Progenitor cell of endocrine pancreas (in vitro differentiated cells): ENCODE measurements at regions not wholly inside any gene's neighbourhood (a gene's known extent, or its start where the extent isn't known, plus 50 kb on each side); places are given as distances from the start of the nearest gene placed in this dataset.

Experiments used
- DNase-seq: peaks from one replicate; pipeline ENCODE4 v3.0.0; 2021; ENCODE audit warnings: low spot score; ENCODE audit not compliant: unreplicated experiment
- H3K27ac Mint-ChIP-seq: 2 replicates; pipeline ENCODE4 v1.8.0; 2021; ENCODE audit warnings: mild to moderate bottlenecking, moderate library complexity, mixed read lengths
- H3K27me3 Mint-ChIP-seq: 2 replicates; pipeline ENCODE4 v1.8.0; 2021; ENCODE audit warnings: mixed read lengths
- H3K36me3 Mint-ChIP-seq: 2 replicates; pipeline ENCODE4 v1.8.0; 2022; ENCODE audit warnings: mixed read lengths; ENCODE audit not compliant: insufficient read depth
- H3K4me1 Mint-ChIP-seq: 2 replicates; pipeline ENCODE4 v1.8.0; 2021; ENCODE audit warnings: low read depth, mixed read lengths
- H3K4me3 Mint-ChIP-seq: 2 replicates; pipeline ENCODE4 v1.8.0; 2021; ENCODE audit warnings: low read depth, mild to moderate bottlenecking, moderate library complexity, mixed read lengths
- H3K9me3 Mint-ChIP-seq: 2 replicates; pipeline ENCODE4 v1.8.0; 2021; ENCODE audit warnings: low read depth, mixed read lengths
- TF ChIP-seq, protein P1 (sequence below): fragments of 200-600 bp; sonication (generic); IDR thresholded peaks from one replicate; pipeline ENCODE4 v1.5.0; 2021; ENCODE audit warnings: antibody characterized with exemption, mild to moderate bottlenecking; ENCODE audit not compliant: unreplicated experiment

DNA sequence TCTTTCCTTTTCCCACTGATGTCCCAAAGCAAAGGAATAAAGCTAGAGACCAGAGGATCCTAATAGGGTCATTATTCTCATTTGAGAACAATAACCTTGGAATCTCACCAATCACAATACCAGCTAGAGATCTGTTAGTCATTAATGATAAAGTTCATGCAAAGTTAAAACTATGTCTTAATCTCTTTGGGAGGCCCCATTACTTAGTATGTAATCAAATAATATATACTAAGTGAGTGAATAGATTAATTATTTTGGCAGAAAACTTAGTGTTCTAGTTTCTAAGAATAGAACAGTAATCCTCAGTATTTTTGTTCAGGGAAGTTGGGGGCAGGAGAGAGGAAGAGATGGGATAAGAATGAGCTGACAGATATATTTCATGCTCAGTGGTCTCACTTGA, 227.2 kb downstream of the MTERF1 start:
- TF ChIP-seq, protein P1, sequence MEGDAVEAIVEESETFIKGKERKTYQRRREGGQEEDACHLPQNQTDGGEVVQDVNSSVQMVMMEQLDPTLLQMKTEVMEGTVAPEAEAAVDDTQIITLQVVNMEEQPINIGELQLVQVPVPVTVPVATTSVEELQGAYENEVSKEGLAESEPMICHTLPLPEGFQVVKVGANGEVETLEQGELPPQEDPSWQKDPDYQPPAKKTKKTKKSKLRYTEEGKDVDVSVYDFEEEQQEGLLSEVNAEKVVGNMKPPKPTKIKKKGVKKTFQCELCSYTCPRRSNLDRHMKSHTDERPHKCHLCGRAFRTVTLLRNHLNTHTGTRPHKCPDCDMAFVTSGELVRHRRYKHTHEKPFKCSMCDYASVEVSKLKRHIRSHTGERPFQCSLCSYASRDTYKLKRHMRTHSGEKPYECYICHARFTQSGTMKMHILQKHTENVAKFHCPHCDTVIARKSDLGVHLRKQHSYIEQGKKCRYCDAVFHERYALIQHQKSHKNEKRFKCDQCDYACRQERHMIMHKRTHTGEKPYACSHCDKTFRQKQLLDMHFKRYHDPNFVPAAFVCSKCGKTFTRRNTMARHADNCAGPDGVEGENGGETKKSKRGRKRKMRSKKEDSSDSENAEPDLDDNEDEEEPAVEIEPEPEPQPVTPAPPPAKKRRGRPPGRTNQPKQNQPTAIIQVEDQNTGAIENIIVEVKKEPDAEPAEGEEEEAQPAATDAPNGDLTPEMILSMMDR: no peak
- no peaks in the 10 kb centered on the region for H3K36me3 Mint-ChIP-seq
- DNase-seq: no peak
- no peak overlapping the region for H3K4me3 Mint-ChIP-seq
- peaks cover 7% of the 10 kb centered on the region for H3K4me1 Mint-ChIP-seq
- H3K9me3 Mint-ChIP-seq: no peaks in the 10 kb centered on the region
- no peak overlapping the region for H3K27ac Mint-ChIP-seq
- H3K27me3 Mint-ChIP-seq: peaks cover 12% of the 10 kb centered on the region

DNA sequence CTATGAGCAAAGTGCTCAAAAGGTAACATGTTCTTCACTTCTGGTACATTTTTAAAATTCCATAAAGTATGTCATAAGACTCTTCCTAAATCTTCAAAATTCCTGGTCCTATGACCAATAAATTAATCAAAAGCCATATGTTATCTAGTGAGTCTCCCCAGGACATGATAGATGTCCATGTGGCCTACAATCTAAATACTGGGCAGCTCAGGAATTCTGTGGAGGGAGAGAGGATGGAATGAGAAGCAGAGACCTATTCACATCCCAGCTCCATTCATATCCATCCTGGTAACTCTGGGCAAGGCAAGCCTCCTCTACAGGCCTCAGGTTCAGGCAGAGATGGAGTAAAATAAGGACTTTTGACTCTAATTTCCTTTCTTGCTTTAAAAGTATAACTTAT, 224.8 kb downstream of the MTERF1 start:
- peaks cover 11% of the 10 kb centered on the region for H3K4me1 Mint-ChIP-seq
- no peak overlapping the region for H3K4me3 Mint-ChIP-seq
- H3K36me3 Mint-ChIP-seq: no peaks in the 10 kb centered on the region
- TF ChIP-seq, protein P1: no peak
- no peaks in the 10 kb centered on the region for H3K9me3 Mint-ChIP-seq
- no peak for DNase-seq
- H3K27ac Mint-ChIP-seq: no peak overlapping the region
- peaks cover 12% of the 10 kb centered on the region for H3K27me3 Mint-ChIP-seq

DNA sequence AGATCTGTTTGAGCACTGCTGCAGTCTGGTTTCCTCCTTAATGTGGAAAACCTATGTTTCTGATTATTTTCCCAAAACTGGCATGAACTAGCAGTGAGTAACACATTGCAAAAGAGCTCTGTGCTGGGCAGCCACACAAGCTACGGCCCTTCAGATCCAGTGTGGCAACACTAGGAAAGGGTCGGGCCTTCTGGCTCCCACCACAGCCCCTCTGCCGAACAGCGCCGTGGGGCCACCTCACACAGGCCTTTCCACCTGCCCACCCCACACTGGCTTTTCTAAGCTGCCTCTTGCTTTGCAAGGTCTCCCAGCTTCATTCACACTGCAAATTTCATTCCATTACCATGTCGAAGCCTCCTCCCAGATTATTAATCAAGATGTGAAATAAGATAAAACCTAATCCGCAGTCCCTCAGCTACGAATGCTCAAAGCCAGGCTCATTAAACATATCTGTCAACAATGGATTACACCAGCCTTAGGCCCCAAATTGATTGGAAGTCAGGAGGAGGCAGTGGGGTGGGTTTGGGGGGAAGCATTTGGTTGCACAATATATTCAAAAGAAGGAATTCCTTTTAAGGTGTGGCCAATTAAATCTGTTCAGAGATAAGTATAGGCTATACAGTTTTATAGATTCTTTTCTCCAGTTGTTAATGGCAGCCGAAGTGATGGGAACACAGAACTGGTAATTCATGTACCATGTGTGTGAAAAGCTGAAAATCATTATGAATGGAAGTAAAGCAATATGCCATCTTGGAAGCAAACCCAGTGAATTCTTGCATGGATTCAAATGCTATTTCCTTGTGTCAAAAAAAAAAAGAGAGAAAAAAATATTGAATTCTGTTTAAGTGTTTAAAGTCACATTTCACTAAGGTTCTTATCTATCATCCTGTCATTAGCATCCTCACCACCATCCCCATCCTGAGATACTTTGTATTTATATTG, 223.7 kb downstream of the MTERF1 start:
- no peak overlapping the region for H3K27ac Mint-ChIP-seq
- TF ChIP-seq, protein P1: no peak
- H3K4me1 Mint-ChIP-seq: peaks cover 9% of the 10 kb centered on the region
- H3K9me3 Mint-ChIP-seq: no peaks in the 10 kb centered on the region
- DNase-seq: no peak
- H3K27me3 Mint-ChIP-seq: peaks cover 9% of the 10 kb centered on the region
- H3K4me3 Mint-ChIP-seq: no peak overlapping the region
- no peaks in the 10 kb centered on the region for H3K36me3 Mint-ChIP-seq

DNA sequence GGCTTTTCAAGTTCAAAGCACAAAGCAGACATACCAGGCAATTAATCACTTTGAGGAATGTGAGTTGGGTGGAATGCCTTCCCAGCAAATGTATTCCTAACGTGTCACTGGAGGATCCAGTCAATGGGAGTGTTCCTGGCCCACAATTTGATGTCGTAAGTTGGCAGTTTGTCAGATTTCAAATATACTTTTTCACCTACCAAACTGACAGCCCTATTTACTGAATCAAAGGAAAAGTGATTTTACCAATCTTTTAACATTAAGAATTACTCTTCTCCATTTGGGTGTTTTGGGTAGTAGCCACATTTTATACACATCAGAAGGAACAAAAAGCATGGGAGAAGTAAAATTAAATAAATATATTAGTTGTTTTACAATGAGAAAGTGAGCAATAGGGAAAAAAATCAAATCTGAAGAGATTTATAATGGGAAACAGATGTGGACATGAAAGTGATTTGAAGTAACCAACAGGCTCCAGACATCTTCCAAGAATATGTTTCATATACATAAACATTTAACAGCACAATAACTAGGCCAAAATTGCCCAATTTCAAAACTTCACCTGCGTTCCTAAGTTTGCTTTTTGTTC, 222.9 kb downstream of the MTERF1 start:
- TF ChIP-seq, protein P1: no peak
- Mint-ChIP-seq H3K27me3 (peaks cover 2% of the 10 kb centered on the region), H3K9me3 (no peaks in the 10 kb centered on the region), H3K4me1 (peaks cover 9% of the 10 kb centered on the region), H3K36me3 (no peaks in the 10 kb centered on the region), H3K4me3 (no peak overlapping the region), H3K27ac (no peak overlapping the region)
- DNase-seq: no peak

DNA sequence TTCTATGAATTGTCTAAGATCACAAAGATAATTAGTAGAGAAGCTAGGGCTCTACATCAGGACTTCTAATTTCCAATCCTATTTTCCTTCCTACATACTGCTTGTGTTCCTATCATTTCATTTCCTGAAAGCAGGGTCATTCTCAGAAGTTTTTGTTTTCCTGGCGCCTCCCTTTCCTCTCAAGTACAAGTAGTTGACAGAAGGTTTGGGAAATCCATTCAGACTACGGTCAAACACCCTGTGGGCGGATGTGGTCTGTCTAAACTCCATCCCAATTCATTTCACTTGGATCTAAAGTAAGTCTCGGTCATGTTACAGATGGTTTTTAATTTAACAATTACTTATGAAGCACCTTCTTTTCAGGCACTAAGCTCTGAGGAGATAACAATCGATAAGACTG, 221.4 kb downstream of the MTERF1 start:
- no peak overlapping the region for H3K4me3 Mint-ChIP-seq
- H3K36me3 Mint-ChIP-seq: no peaks in the 10 kb centered on the region
- H3K9me3 Mint-ChIP-seq: no peaks in the 10 kb centered on the region
- DNase-seq: no peak
- H3K27ac Mint-ChIP-seq: no peak overlapping the region
- H3K27me3 Mint-ChIP-seq: no peaks in the 10 kb centered on the region
- H3K4me1 Mint-ChIP-seq: peaks cover 9% of the 10 kb centered on the region
- TF ChIP-seq, protein P1: no peak
